PFSK-1 (cell line): ENCODE measurements at regions not wholly inside any gene's neighbourhood (a gene's known extent, or its start where the extent isn't known, plus 50 kb on each side); places are given as distances from the start of the nearest gene placed in this dataset.

Experiments
- POLR2AphosphoS5 ChIP-seq: IDR thresholded peaks from 2 replicates; pipeline ENCODE4 v1.6.1; 2012; ENCODE audit warnings: low read depth, mild to moderate bottlenecking, control low read depth, low read length, moderate library complexity
- SIN3A ChIP-seq: IDR thresholded peaks from 2 replicates; pipeline ENCODE4 v1.6.1; 2012; ENCODE audit warnings: mild to moderate bottlenecking, low read length, moderate library complexity, borderline replicate concordance; ENCODE audit not compliant: insufficient read depth
- TAF1 ChIP-seq: IDR thresholded peaks from 2 replicates; pipeline ENCODE4 v1.6.1; 2012; ENCODE audit warnings: low read length, control low read depth, borderline replicate concordance; ENCODE audit not compliant: insufficient read depth
- TF ChIP-seq, protein P1 (sequence below), 2 experiments: IDR thresholded peaks; 2 replicates each; pipeline versions ENCODE4 v1.6.1 to v1.8.0; 2011 to 2012; ENCODE audit warnings: low read depth in 2 of 2, low read length in 2 of 2, control low read depth in 1 of 2, inconsistent platforms in 1 of 2, mild to moderate bottlenecking in 1 of 2, moderate library complexity in 1 of 2; ENCODE audit not compliant: insufficient read depth in 1 of 2

DNA sequence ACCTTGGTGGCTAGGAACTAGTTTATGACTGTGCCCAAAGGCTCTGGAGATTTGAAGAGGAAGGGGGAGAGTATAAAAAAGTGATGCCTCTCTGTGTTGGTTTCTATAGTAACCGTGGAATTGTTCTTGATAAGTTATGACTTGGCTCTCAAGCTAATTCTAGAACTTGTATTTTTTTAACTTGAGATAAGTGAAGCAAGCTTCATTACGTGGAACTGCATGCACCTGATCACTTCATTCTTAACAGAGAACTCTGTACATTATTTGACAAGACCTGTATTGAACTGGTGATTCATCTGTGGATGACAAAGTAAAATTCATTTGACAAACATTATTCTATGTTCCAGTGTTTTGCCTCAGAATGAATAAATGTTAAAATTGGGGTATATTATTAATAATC is 1452.2 kb downstream of the REEP3 start:
- no peak for TF ChIP-seq TAF1
- TF ChIP-seq SIN3A = no peak
- TF ChIP-seq, protein P1, sequence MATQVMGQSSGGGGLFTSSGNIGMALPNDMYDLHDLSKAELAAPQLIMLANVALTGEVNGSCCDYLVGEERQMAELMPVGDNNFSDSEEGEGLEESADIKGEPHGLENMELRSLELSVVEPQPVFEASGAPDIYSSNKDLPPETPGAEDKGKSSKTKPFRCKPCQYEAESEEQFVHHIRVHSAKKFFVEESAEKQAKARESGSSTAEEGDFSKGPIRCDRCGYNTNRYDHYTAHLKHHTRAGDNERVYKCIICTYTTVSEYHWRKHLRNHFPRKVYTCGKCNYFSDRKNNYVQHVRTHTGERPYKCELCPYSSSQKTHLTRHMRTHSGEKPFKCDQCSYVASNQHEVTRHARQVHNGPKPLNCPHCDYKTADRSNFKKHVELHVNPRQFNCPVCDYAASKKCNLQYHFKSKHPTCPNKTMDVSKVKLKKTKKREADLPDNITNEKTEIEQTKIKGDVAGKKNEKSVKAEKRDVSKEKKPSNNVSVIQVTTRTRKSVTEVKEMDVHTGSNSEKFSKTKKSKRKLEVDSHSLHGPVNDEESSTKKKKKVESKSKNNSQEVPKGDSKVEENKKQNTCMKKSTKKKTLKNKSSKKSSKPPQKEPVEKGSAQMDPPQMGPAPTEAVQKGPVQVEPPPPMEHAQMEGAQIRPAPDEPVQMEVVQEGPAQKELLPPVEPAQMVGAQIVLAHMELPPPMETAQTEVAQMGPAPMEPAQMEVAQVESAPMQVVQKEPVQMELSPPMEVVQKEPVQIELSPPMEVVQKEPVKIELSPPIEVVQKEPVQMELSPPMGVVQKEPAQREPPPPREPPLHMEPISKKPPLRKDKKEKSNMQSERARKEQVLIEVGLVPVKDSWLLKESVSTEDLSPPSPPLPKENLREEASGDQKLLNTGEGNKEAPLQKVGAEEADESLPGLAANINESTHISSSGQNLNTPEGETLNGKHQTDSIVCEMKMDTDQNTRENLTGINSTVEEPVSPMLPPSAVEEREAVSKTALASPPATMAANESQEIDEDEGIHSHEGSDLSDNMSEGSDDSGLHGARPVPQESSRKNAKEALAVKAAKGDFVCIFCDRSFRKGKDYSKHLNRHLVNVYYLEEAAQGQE (IDR thresholded peaks at IDR 0.05; ENCODE audit: insufficient read depth in 1 of 2, low read depth in 2 of 2, low read length in 2 of 2) = no peak
- TF ChIP-seq POLR2AphosphoS5 = no peak
